ENCODE measurements at regions not wholly inside any gene's neighbourhood (a gene's known extent, or its start where the extent isn't known, plus 50 kb on each side); places are given as distances from the start of the nearest gene placed in this dataset.

GRCh38 chrX:78476701-78477100 is 149.3 kb upstream of the CYSLTR1 start:
- no peak overlapping the region for H3K4me3 ChIP-seq

GRCh38 chrX:78456909-78457308 is 129.5 kb upstream of the CYSLTR1 start:
- Histone ChIP-seq H3K27me3 (no peaks in the 10 kb centered on the region), H3K36me3 (no peaks in the 10 kb centered on the region), H3K4me3 (no peak overlapping the region), H3K27ac (no peak overlapping the region), H3K9me3 (no peaks in the 10 kb centered on the region), H3K4me1 (no peaks in the 10 kb centered on the region)
- ATAC-seq = no peak
- no peak for TF ChIP-seq CTCF (IDR thresholded peaks at IDR 0.05)
- intact Hi-C loops (cut with DNase I) = no loop called here
- DNase-seq = no peak

More at GRCh38 chrX:78476701-78477100, 149.3 kb upstream of the CYSLTR1 start:
- Histone ChIP-seq H3K27me3 (no peaks in the 10 kb centered on the region), H3K9me3 (no peaks in the 10 kb centered on the region), H3K27ac (no peak overlapping the region), H3K4me1 (no peaks in the 10 kb centered on the region), H3K36me3 (no peaks in the 10 kb centered on the region)
- no peak for TF ChIP-seq CTCF (IDR thresholded peaks at IDR 0.05)
- intact Hi-C loops (cut with DNase I) = no loop called here
- DNase-seq (no peak), ATAC-seq (no peak)

GRCh38 chrX:78455901-78456300 is 128.5 kb upstream of the CYSLTR1 start:
- no peak overlapping the region for H3K4me3 ChIP-seq
- no peaks in the 10 kb centered on the region for H3K27me3 ChIP-seq
- no peak for TF ChIP-seq CTCF (IDR thresholded peaks at IDR 0.05)
- no peaks in the 10 kb centered on the region for H3K36me3 ChIP-seq
- no peaks in the 10 kb centered on the region for H3K4me1 ChIP-seq
- no peak for ATAC-seq
- H3K27ac ChIP-seq = no peak overlapping the region
- no peak for DNase-seq
- intact Hi-C loops (cut with DNase I) = no loop called here
- no peaks in the 10 kb centered on the region for H3K9me3 ChIP-seq

GRCh38 chrX:78452356-78452755 is 124.9 kb upstream of the CYSLTR1 start:
- Histone ChIP-seq H3K4me3 (no peak overlapping the region), H3K4me1 (no peaks in the 10 kb centered on the region), H3K9me3 (no peaks in the 10 kb centered on the region), H3K27me3 (no peaks in the 10 kb centered on the region), H3K27ac (no peak overlapping the region), H3K36me3 (no peaks in the 10 kb centered on the region)
- no peak for DNase-seq
- intact Hi-C loops (cut with DNase I) = no loop called here
- ATAC-seq = no peak
- TF ChIP-seq CTCF (IDR thresholded peaks at IDR 0.05) = no peak

- DNase-seq (no peak), ATAC-seq (no peak)
- no peak overlapping the region for H3K27ac ChIP-seq
- H3K27me3 ChIP-seq = no peaks in the 10 kb centered on the region
- H3K36me3 ChIP-seq = no peaks in the 10 kb centered on the region
- TF ChIP-seq CTCF (IDR thresholded peaks at IDR 0.05) = no peak
- no peak overlapping the region for H3K4me3 ChIP-seq
- no peaks in the 10 kb centered on the region for H3K9me3 ChIP-seq
- no peaks in the 10 kb centered on the region for H3K4me1 ChIP-seq
- intact Hi-C loops (cut with DNase I) = no loop called here
These were observed 110.2 kb upstream of the CYSLTR1 start for GRCh38 chrX:78437621-78438020.

GRCh38 chrX:78429172-78429571 is 101.8 kb upstream of the CYSLTR1 start:
- Histone ChIP-seq H3K4me1 (no peaks in the 10 kb centered on the region), H3K36me3 (no peaks in the 10 kb centered on the region), H3K27ac (no peak overlapping the region), H3K27me3 (no peaks in the 10 kb centered on the region), H3K4me3 (no peak overlapping the region), H3K9me3 (no peaks in the 10 kb centered on the region)
- ATAC-seq (no peak), DNase-seq (no peak)
- intact Hi-C loops (cut with DNase I) = no loop called here
- no peak for TF ChIP-seq CTCF (IDR thresholded peaks at IDR 0.05)
